Gastroesophageal sphincter (tissue), 3 donors: ENCODE measurements at regions not wholly inside any gene's neighbourhood (a gene's known extent, or its start where the extent isn't known, plus 50 kb on each side); places are given as distances from the start of the nearest gene placed in this dataset.

Experiments used
- CTCF ChIP-seq, 4 experiments: fragments of 200-600 bp in 2 of 4; fragments of 450-650 bp in 2 of 4; sonication (generic) in 1 of 4; IDR thresholded peaks; one replicate each; pipeline ENCODE4 v1.5.1; 2017 to 2019; ENCODE audit warnings: antibody characterized with exemption in 4 of 4, mild to moderate bottlenecking in 2 of 4, moderate library complexity in 2 of 4
- POLR2A ChIP-seq, 2 donors: fragments of 450-650 bp; IDR thresholded peaks; one replicate each; pipeline ENCODE4 v1.6.1; 2017; ENCODE audit warnings: antibody characterized with exemption in 2 of 2, mild to moderate bottlenecking in 2 of 2, moderate library complexity in 1 of 2
- POLR2AphosphoS5 ChIP-seq: sonication (generic); formaldehyde crosslinking; IDR thresholded peaks from one replicate; pipeline ENCODE4 v1.6.1; 2017; ENCODE audit warnings: antibody characterized with exemption

- TF ChIP-seq POLR2A (IDR thresholded peaks at IDR 0.05) = no peak
- no peak for TF ChIP-seq CTCF (IDR thresholded peaks at IDR 0.05)
- no peak for TF ChIP-seq POLR2AphosphoS5
Measured at GRCh38 chr10:28397229-28397628, 94.4 kb upstream of the MPP7 start.
